H9 (cell line): ENCODE measurements at regions not wholly inside any gene's neighbourhood (a gene's known extent, or its start where the extent isn't known, plus 50 kb on each side); places are given as distances from the start of the nearest gene placed in this dataset.

Experiments used
- DNase-seq: peaks from one replicate; pipeline ENCODE4 v3.0.0-alpha.2; 2017
- H2AFZ ChIP-seq: one replicate; pipeline ENCODE4 v1.6.1; 2013; ENCODE audit warnings: mild to moderate bottlenecking, low read length, control low read depth, moderate library complexity
- H2AK5ac ChIP-seq: 2 replicates; pipeline ENCODE4 v1.6.1; 2013; ENCODE audit warnings: low read length, control low read depth, mixed read lengths; ENCODE audit not compliant: insufficient read length
- H2BK120ac ChIP-seq: one replicate; pipeline ENCODE4 v1.6.1; 2013; ENCODE audit warnings: low read depth, mild to moderate bottlenecking, low read length, control low read depth, inconsistent platforms; ENCODE audit not compliant: poor library complexity, severe bottlenecking
- H2BK12ac ChIP-seq: 2 replicates; pipeline ENCODE4 v1.6.1; 2013; ENCODE audit warnings: low read length, control low read depth, mixed read lengths, low read depth; ENCODE audit not compliant: insufficient read length
- H2BK15ac ChIP-seq: 2 replicates; pipeline ENCODE4 v1.6.1; 2013; ENCODE audit warnings: low read depth, low read length, control low read depth
- H2BK20ac ChIP-seq: one replicate; pipeline ENCODE4 v1.6.1; 2013; ENCODE audit warnings: low read depth, mild to moderate bottlenecking, low read length, control low read depth, inconsistent platforms; ENCODE audit not compliant: poor library complexity, severe bottlenecking
- H2BK5ac ChIP-seq: 2 replicates; pipeline ENCODE4 v1.6.1; 2013; ENCODE audit warnings: low read length, control low read depth, mixed read lengths; ENCODE audit not compliant: insufficient read length
- H3K14ac ChIP-seq: 2 replicates; pipeline ENCODE4 v1.6.1; 2013; ENCODE audit warnings: low read length, control low read depth; ENCODE audit not compliant: insufficient read depth
- H3K18ac ChIP-seq: 2 replicates; pipeline ENCODE4 v1.6.1; 2013; ENCODE audit warnings: low read depth, mild to moderate bottlenecking, mixed read lengths, low read length, control low read depth; ENCODE audit not compliant: insufficient read length
- H3K23ac ChIP-seq: 2 replicates; pipeline ENCODE4 v1.6.1; 2013; ENCODE audit warnings: low read length, control low read depth, mixed read lengths, low read depth; ENCODE audit not compliant: insufficient read length
- H3K23me2 ChIP-seq: 2 replicates; pipeline ENCODE4 v1.6.1; 2013; ENCODE audit warnings: low read depth, mild to moderate bottlenecking, mixed read lengths, low read length, control low read depth; ENCODE audit not compliant: insufficient read length, poor library complexity, severe bottlenecking
- H3K27ac ChIP-seq: 2 replicates; pipeline ENCODE4 v1.5.1; 2013; ENCODE audit warnings: low read length, control low read depth, mixed read lengths, low read depth; ENCODE audit not compliant: insufficient read length
- H3K27me3 ChIP-seq: 2 replicates; pipeline ENCODE4 v1.6.1; 2013; ENCODE audit warnings: low read length, control low read depth, inconsistent platforms; ENCODE audit not compliant: insufficient read depth
- H3K4ac ChIP-seq: 2 replicates; pipeline ENCODE4 v1.6.1; 2013; ENCODE audit warnings: low read depth, mild to moderate bottlenecking, control low read depth, inconsistent platforms, low read length, moderate library complexity
- H3K4me1 ChIP-seq: 2 replicates; pipeline ENCODE4 v1.6.1; 2013; ENCODE audit warnings: low read length, control low read depth, inconsistent platforms; ENCODE audit not compliant: insufficient read depth
- H3K4me2 ChIP-seq: 2 replicates; pipeline ENCODE4 v1.6.1; 2013; ENCODE audit warnings: low read length, control low read depth, mixed read lengths; ENCODE audit not compliant: insufficient read length, insufficient read depth
- H3K56ac ChIP-seq: 2 replicates; pipeline ENCODE4 v1.6.1; 2013; ENCODE audit warnings: low read depth, mild to moderate bottlenecking, mixed read lengths, low read length, control low read depth; ENCODE audit not compliant: insufficient read length
- H3K79me1 ChIP-seq: 2 replicates; pipeline ENCODE4 v1.6.1; 2013; ENCODE audit warnings: low read depth, mild to moderate bottlenecking, moderate library complexity, low read length, control low read depth, inconsistent platforms; ENCODE audit not compliant: insufficient read depth, poor library complexity, severe bottlenecking
- H3K79me2 ChIP-seq: 2 replicates; pipeline ENCODE4 v1.6.1; 2013; ENCODE audit warnings: low read length, control low read depth, inconsistent platforms; ENCODE audit not compliant: insufficient read depth
- H3K9ac ChIP-seq: 2 replicates; pipeline ENCODE4 v1.6.1; 2013; ENCODE audit warnings: low read length, control low read depth, mixed read lengths; ENCODE audit not compliant: insufficient read length; ENCODE audit errors: extremely low read depth
- H3K9me3 ChIP-seq: one replicate; pipeline ENCODE4 v1.6.1; 2013; ENCODE audit warnings: low read depth, low read length, inconsistent platforms; ENCODE audit not compliant: control insufficient read depth
- H3T11ph ChIP-seq: one replicate; pipeline ENCODE4 v1.6.1; 2013; ENCODE audit warnings: mild to moderate bottlenecking, low read length, control low read depth, inconsistent platforms
- H4K20me1 ChIP-seq: one replicate; pipeline ENCODE4 v1.6.1; 2013; ENCODE audit not compliant: control insufficient read depth, insufficient read length, insufficient read depth
- H4K5ac ChIP-seq: 2 replicates; pipeline ENCODE4 v1.6.1; 2013; ENCODE audit warnings: low read depth, mild to moderate bottlenecking, mixed read lengths, low read length, control low read depth; ENCODE audit not compliant: insufficient read length
- H4K8ac ChIP-seq: replicated peaks from 2 replicates; pipeline ENCODE4 v1.6.1; 2013; ENCODE audit warnings: low read length, control low read depth, mixed read lengths, low read depth; ENCODE audit not compliant: insufficient read length
- H4K91ac ChIP-seq: 2 replicates; pipeline ENCODE4 v1.6.1; 2013; ENCODE audit warnings: low read depth, mild to moderate bottlenecking, moderate library complexity, mixed read lengths, low read length, control low read depth; ENCODE audit not compliant: insufficient read length
- H3K27ac Mint-ChIP-seq, 3 experiments: 2 replicates in 2 of 3; 3 replicates in 1 of 3; pipeline ENCODE4 v1.8.0; 2020 to 2021; ENCODE audit warnings: mixed read lengths in 3 of 3, mild to moderate bottlenecking in 1 of 3, moderate library complexity in 1 of 3
- H3K27me3 Mint-ChIP-seq: 2 replicates; pipeline ENCODE4 v1.8.0; 2021; ENCODE audit warnings: low read depth, mild to moderate bottlenecking, moderate library complexity, mixed read lengths
- H3K36me3 Mint-ChIP-seq, 3 experiments: 2 replicates in 2 of 3; 3 replicates in 1 of 3; pipeline ENCODE4 v1.8.0; 2020 to 2021; ENCODE audit warnings: low read depth in 3 of 3, mixed read lengths in 3 of 3; ENCODE audit not compliant: insufficient read depth in 1 of 3
- H3K4me1 Mint-ChIP-seq, 2 experiments: 2 replicates each; pipeline ENCODE4 v1.8.0; 2020; ENCODE audit warnings: mixed read lengths in 2 of 2
- H3K4me3 Mint-ChIP-seq, 2 experiments: 2 replicates in 1 of 2; 3 replicates in 1 of 2; pipeline ENCODE4 v1.8.0; 2020 to 2021; ENCODE audit warnings: mild to moderate bottlenecking in 2 of 2, mixed read lengths in 2 of 2, moderate library complexity in 1 of 2
- H3K9me3 Mint-ChIP-seq, 2 experiments: 2 replicates in 1 of 2; 3 replicates in 1 of 2; pipeline ENCODE4 v1.8.0; 2020; ENCODE audit warnings: mild to moderate bottlenecking in 2 of 2, mixed read lengths in 2 of 2, moderate library complexity in 1 of 2
- WGBS: extraction: QIAGEN DNeasy Blood & Tissue Kit; methylation state at CpG from one replicate; pipeline ENCODE4 v1.1.7; 2013; ENCODE audit warnings: missing lambda C conversion rate, low lambda C conversion rate, mixed read lengths; ENCODE audit not compliant: insufficient read length; ENCODE audit errors: extremely low coverage; 5-methylcytosine and 5-hydroxymethylcytosine counted together
- TF ChIP-seq, protein P1 (sequence below): fragments of 200-600 bp; sonication (generic); conservative IDR thresholded peaks from 3 replicates; pipeline ENCODE4 v1.8.0; 2021; ENCODE audit warnings: antibody characterized with exemption, mild to moderate bottlenecking

DNA sequence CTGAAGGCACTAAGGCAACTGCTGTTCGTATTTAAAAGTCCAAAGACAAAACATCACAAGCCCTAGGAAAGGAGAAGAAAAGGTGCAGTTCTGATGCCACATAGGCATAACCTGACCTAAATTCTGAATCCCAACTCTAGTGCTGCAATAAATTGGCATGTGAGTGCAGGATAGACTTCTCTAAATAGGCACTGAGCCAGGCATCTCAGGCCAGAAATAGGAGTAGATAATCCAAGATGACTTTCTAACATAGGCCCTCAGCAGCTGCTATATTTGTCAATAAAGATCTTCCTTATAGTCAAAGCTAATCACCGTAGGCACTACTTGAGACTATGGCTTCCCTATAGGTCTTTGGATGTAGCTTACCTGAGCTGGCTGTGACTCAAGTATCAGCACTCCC lies 1163.8 kb downstream of the SORCS1 start:
- Histone ChIP-seq H2AK5ac (no peak overlapping the region), H3K14ac (no peak overlapping the region), H3K27ac (no peak overlapping the region), H2BK120ac (no peak overlapping the region), H2AFZ (no peak overlapping the region), H2BK5ac (no peak overlapping the region), H4K91ac (no peak overlapping the region), H3K9ac (no peak overlapping the region), H2BK20ac (no peak overlapping the region), H3K23me2 (no peaks in the 10 kb centered on the region), H3K4me2 (no peak overlapping the region), H3K79me2 (no peaks in the 10 kb centered on the region), H2BK12ac (no peak overlapping the region), H3T11ph (no peak overlapping the region), H3K27me3 (no peaks in the 10 kb centered on the region), H3K9me3 (no peaks in the 10 kb centered on the region), H2BK15ac (no peak overlapping the region), H3K56ac (no peak overlapping the region), H4K20me1 (no peaks in the 10 kb centered on the region), H4K5ac (no peak overlapping the region), H3K23ac (no peak overlapping the region), H3K4me1 (no peaks in the 10 kb centered on the region), H3K18ac (no peak overlapping the region), H4K8ac (no peak overlapping the region), H3K79me1 (no peaks in the 10 kb centered on the region), H3K4ac (no peak overlapping the region)
- TF ChIP-seq, protein P1, sequence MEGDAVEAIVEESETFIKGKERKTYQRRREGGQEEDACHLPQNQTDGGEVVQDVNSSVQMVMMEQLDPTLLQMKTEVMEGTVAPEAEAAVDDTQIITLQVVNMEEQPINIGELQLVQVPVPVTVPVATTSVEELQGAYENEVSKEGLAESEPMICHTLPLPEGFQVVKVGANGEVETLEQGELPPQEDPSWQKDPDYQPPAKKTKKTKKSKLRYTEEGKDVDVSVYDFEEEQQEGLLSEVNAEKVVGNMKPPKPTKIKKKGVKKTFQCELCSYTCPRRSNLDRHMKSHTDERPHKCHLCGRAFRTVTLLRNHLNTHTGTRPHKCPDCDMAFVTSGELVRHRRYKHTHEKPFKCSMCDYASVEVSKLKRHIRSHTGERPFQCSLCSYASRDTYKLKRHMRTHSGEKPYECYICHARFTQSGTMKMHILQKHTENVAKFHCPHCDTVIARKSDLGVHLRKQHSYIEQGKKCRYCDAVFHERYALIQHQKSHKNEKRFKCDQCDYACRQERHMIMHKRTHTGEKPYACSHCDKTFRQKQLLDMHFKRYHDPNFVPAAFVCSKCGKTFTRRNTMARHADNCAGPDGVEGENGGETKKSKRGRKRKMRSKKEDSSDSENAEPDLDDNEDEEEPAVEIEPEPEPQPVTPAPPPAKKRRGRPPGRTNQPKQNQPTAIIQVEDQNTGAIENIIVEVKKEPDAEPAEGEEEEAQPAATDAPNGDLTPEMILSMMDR = no peak
- DNase-seq = no peak
- no peaks in the 10 kb centered on the region for H3K27me3 Mint-ChIP-seq
- no CpG with 5 or more reads among the region's 2 CpGs for WGBS
- no peak overlapping the region for H3K27ac Mint-ChIP-seq
- no peaks in the 10 kb centered on the region for H3K9me3 Mint-ChIP-seq
- no peaks in the 10 kb centered on the region for H3K36me3 Mint-ChIP-seq
- no peaks in the 10 kb centered on the region for H3K4me1 Mint-ChIP-seq
- no peak overlapping the region for H3K4me3 Mint-ChIP-seq
